H4 (cell line): ENCODE measurements at regions not wholly inside any gene's neighbourhood (a gene's known extent, or its start where the extent isn't known, plus 50 kb on each side); places are given as distances from the start of the nearest gene placed in this dataset.
"Not testable (repeated sequence)": the region's sequence is repeated elsewhere in the genome, so short reads cannot be mapped to it uniquely, and the experiment has no call there.

Source experiments
- DNase-seq: peaks from one replicate; pipeline ENCODE4 v3.0.0-alpha.2; 2015; ENCODE audit warnings: low spot score

- no peak for DNase-seq
These were observed 152.3 kb downstream of the PCTP start for GRCh38 chr17:55903028-55903690.

DNA sequence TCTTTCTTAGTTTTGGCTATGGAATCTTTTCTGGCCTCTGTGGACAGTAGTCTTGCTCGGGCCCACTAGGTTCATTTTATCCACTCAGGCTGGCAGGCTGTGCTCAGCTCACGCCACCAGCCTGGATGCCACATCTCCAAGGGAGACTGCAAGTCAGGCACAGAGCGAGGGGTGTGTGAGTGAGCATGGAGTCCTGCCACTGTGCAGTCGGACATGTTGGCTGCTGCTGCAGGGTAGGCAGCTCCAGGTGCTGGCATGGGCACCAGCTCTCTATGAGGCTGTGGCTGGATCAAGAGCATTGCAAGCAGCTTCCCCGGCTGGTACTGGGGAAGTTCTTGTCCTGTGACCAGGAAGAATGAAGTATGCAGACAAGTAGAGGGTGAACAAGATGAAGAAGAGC lies 158.9 kb downstream of the PCTP start:
- DNase-seq: no peak

GRCh38 chr17:55911186-55911585 lies 160.3 kb downstream of the PCTP start:
- DNase-seq: no peak

- DNase-seq: no peak
These were observed 174.6 kb downstream of the PCTP start for GRCh38 chr17:55925440-55925839.

DNA sequence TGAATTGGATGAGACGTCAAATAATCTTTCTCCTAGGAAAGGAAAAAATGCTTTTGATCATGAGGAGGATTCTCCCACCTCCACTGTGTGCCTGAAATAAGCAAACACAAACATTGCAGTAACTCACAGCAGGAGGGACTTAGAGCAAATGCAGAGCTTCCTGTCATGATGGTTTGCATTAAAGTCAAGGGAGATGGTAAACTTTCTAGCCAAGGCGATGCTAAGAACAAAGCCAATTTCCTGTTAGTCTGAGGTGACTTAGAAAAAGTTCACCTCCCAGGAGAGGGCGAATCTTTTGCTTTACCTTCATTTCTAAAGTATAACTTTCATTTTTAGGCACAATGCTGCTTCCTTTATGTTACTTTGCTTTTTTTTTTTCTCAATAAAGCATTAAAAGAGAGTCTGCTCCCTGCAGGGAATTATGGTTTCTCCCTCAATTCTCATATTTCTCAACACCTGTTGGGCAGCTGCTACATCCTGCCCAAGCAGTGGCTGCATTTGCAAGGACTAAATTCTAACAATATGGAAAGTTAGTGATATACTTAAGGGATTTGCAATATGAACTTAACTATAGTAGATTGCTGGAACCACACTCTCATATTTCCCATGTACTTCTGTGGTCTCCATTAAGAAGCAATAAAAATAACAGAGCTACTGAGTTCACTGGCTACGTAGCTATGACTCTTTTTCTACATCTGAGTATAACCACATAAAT lies 175.6 kb downstream of the PCTP start:
- DNase-seq: no peak

GRCh38 chr17:55930291-55930809 lies 179.5 kb downstream of the PCTP start:
- DNase-seq: no peak

- DNase-seq: no peak
These were observed 180.6 kb downstream of the PCTP start for GRCh38 chr17:55931446-55931845.

GRCh38 chr17:55932973-55933372 lies 182.1 kb downstream of the PCTP start:
- DNase-seq: no peak

DNA sequence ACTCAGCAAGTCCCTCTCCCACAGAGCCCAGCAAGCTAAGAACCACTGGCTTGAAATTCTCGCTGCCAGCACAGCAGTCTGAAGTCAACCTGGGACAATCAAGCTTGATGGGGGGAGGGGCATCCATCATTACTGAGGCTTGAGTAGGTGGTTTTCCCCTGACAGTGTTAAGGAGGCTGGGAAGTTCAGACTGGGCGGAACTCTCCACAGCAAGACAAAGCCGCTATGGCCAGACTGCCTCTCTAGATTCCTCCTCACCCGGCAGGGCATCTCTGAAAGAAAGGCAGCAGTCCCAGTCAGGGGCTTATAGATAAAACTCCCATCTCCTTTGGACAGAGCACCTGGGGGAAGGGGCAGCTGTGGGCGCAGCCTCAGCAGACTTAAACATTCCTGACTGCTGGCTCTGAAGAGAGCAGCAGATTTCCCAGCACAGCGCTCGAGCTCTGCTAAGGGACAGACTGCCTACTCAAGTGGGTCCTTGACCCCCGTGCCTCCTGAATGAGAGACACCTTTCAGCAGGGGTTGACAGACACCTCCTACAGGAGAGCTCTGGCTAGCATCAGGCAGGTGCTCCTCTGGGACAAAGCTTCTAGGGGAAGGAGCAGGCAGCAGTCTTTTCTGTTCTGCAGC lies 188.4 kb downstream of the PCTP start:
- DNase-seq: not testable (repeated sequence)

- DNase-seq: no peak
These were observed 193.5 kb upstream of the ANKFN1 start for GRCh38 chr17:55959756-55960155.

DNA sequence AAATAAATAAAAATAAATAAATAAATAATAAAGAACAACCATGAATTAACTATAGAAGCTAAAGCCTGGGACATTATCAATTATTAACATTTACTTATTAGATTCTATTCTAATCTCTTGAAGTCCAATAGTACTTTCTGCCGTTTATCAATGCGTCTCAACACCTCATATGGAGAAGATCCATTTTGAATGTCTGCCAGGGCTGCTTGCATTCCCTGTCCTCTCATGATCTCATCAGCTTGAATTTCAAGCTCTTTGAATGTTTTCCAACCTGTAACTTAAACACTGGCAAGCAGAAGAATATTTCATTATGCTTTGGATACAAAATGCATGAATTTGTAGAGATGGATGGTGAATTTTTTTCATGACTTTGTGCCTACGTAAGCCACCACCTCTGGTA lies 191.9 kb upstream of the ANKFN1 start:
- no peak for DNase-seq

DNA sequence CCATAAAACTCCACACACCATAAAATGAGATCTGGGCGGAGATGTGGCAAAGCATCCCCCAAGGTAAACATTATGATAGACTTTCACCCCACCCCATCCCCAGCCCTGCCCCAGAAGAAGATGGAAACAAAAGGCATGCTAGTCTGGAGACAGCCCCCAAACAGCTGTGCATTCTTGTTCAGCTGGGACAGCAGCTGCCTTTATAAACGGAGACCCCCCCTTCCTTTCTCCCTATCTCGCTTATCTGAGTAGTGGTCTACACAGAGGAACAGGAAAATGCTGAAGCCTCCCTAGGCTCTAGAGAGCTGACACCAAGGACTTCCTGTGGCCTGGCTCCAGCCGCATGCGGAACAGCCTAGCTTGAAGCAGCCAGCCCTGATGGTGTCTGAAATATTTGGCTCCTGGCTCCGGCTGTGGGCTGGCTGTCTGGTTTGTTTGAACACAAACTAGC lies 190.3 kb upstream of the ANKFN1 start:
- DNase-seq: no peak

- DNase-seq: no peak
These were observed 189.1 kb upstream of the ANKFN1 start for GRCh38 chr17:55964191-55964590.

DNA sequence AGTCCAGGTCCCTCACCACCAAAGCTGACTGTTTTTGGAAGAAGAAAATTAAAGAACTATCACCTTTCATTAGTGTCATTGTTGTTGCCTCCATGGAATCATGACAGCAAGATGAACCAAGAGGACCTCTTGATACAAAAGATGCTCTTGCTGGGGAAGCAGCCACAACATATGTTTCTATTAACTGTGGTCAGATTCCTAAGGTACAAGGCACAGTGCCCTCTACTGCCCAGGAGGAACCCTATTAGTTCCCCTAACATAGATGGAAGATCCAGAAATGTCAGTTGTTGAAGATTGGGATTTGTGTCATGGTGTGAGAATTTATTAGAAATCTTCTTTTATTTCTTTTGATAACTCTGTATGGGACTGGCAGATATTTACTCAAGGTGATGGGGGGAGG lies 188.2 kb upstream of the ANKFN1 start:
- DNase-seq: no peak

- DNase-seq: no peak
These were observed 183.5 kb upstream of the ANKFN1 start for GRCh38 chr17:55969562-55970324.

- DNase-seq: no peak
These were observed 174.7 kb upstream of the ANKFN1 start for GRCh38 chr17:55978578-55978977.

DNA sequence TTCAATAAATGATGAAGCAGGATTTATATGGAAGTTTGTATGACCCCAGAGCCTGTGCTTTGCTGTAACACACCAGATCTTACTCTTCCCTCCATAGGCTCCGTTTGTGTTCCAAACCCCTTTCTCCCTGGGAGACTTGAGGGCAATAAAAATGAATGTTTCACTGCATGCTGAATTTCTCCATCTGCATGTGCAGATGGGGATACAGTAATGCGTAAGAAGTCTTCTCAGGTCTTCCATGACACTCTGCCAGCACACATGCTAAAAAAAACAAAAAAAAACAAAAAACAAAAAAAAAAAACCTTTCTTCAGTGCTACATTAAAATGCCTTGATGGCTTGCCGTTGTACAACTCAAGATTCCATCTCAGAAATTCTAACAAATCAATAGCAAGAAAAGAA lies 170.2 kb upstream of the ANKFN1 start:
- no peak for DNase-seq

GRCh38 chr17:55986817-55987216 lies 166.5 kb upstream of the ANKFN1 start:
- DNase-seq: no peak

DNA sequence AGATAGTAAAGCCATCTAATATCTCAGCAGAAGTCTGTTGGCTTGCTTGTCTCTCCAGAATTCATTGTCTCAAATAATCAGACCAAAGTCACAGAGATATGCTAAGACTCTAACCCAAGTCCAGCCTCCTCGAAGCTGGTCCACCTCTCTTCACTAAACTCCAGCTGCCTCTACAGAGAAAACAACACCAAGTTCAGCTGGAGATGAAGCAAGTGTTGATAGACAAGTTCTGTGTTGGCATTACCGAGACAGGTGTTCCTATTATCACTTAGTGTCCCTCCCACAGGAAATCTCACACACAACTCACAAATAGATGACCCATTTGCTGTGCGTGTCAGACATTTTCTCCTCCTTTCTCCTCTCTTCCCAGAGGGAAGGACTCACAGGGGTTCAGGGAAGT lies 164.4 kb upstream of the ANKFN1 start:
- DNase-seq: no peak

DNA sequence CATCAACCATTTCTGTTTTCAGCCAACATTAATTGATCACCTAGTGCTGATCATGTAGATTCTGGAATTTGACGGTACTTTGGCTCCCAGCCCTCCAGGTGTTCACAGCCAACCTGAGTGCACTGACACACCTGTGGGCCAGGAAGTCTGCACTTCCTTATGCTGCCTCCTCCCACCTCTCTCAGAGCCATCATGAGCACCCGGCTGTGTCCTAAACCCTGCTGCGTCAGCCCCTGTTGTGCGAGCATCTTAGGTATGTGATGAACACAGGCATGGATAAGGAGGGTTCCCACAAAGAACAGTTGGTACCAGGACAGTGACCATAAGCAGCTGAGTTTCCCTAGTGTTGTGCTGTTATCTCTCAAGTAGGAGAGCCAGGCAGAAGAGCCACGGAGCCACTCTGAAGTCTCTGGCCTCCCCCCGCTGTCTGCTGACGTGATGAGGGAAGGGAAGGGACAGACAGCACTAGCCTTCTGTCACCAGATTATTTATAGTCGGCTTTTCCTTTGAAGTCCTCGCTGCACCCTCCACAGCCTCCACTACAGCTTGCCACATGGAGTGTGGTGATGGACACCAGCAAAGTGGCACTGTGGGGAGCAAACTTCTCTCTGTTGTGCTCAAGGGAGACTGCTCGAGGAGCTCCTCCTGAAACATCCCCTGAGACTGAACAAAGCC lies 162.8 kb upstream of the ANKFN1 start:
- DNase-seq: no peak

- no peak for DNase-seq
These were observed 156.4 kb upstream of the ANKFN1 start for GRCh38 chr17:55996826-55997225.

DNA sequence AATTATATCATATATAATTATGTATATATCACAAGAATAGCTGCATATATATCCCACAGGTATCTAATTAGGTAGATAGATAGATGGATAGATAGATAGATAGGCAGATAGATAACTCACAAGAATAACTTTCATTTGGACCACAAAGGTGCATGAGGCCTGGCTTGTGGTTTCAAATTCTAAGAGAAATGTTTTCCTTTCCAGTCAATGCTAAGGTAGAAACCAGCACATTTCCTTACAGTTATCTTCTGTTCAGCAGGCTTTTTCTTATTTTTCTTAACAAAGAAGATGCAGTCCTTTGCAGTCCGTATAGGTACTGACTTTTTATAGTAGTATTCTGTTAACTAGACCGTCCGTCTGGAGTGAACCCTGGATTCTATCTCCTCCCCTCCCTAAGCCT lies 152.9 kb upstream of the ANKFN1 start:
- no peak for DNase-seq
